ENCODE measurements at regions not wholly inside any gene's neighbourhood (a gene's known extent, or its start where the extent isn't known, plus 50 kb on each side); places are given as distances from the start of the nearest gene placed in this dataset.

GRCh38 chr5:154587123-154588026 lies 109.3 kb upstream of the HAND1 start:
- no peak for DNase-seq

- DNase-seq: no peak
These were observed 105.7 kb upstream of the HAND1 start for GRCh38 chr5:154583671-154584177.

- no peak for DNase-seq
These were observed 102.4 kb upstream of the HAND1 start for GRCh38 chr5:154580422-154580821.

GRCh38 chr5:154577416-154577815 lies 99.4 kb upstream of the HAND1 start:
- DNase-seq: no peak

GRCh38 chr5:154576429-154576806 lies 98.4 kb upstream of the HAND1 start:
- no peak for DNase-seq

GRCh38 chr5:154575546-154576428 lies 97.8 kb upstream of the HAND1 start:
- DNase-seq: no peak

- DNase-seq: no peak
These were observed 95.0 kb upstream of the HAND1 start for GRCh38 chr5:154573011-154573410.

GRCh38 chr5:154571325-154572035 lies 93.5 kb upstream of the HAND1 start:
- DNase-seq: no peak

- no peak for DNase-seq
These were observed 92.7 kb upstream of the HAND1 start for GRCh38 chr5:154570572-154571324.

- DNase-seq: no peak
These were observed 90.6 kb upstream of the HAND1 start for GRCh38 chr5:154568589-154568988.

- DNase-seq: no peak
These were observed 89.1 kb upstream of the HAND1 start for GRCh38 chr5:154567155-154567554.

- DNase-seq: no peak
These were observed 88.2 kb upstream of the HAND1 start for GRCh38 chr5:154566146-154566680.

GRCh38 chr5:154565123-154565522 lies 87.1 kb upstream of the HAND1 start:
- DNase-seq: no peak

GRCh38 chr5:154562244-154562880 lies 84.3 kb upstream of the HAND1 start:
- DNase-seq: no peak

GRCh38 chr5:154559398-154560276 lies 81.6 kb upstream of the HAND1 start:
- no peak for DNase-seq

GRCh38 chr5:154557548-154557947 lies 79.5 kb upstream of the HAND1 start:
- no peak for DNase-seq

- no peak for DNase-seq
These were observed 69.5 kb upstream of the HAND1 start for GRCh38 chr5:154547551-154547950.

GRCh38 chr5:154546719-154547118 lies 68.7 kb upstream of the HAND1 start:
- no peak for DNase-seq

GRCh38 chr5:154544646-154545045 lies 66.6 kb upstream of the HAND1 start:
- DNase-seq: no peak

GRCh38 chr5:154543380-154543779 lies 65.4 kb upstream of the HAND1 start:
- no peak for DNase-seq
